Ishikawa (cell line): ENCODE measurements at regions not wholly inside any gene's neighbourhood (a gene's known extent, or its start where the extent isn't known, plus 50 kb on each side); places are given as distances from the start of the nearest gene placed in this dataset.

Source experiments
- EP300 ChIP-seq: IDR thresholded peaks from 2 replicates; pipeline ENCODE4 v1.6.1; 2012; ENCODE audit warnings: borderline replicate concordance
- TF ChIP-seq, protein P1 (sequence below): IDR thresholded peaks from 2 replicates; pipeline ENCODE4 v1.6.1; 2012

DNA sequence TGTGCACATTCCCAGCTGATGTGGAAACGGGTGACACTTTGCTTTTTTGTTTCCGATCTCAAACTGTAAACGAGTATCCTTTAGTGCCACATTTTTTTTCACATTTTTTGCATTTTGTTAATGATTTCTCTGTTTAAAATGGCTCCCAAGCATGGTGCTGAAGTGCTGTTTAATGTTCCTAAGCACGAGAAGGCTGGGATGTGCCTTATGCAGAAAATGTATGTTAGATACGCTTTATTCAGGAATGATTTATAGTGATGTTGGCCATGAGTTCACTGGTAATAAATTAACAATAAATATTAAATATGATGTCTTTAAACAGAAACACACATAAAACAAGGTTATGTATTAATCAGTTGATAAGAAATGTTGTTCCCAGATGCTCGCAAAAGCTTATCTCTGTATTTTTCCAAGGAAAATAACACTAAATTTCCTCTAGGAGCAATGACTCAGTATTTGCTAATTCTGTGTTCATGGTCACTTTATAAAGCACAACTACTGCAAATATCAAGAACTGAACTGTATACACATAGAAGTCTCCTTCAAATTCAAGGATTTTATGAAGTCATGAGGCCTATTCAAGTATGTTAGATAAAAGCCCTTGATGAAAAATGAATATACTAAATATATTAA lies 305.9 kb upstream of the SMIM30 start:
- TF ChIP-seq, protein P1, sequence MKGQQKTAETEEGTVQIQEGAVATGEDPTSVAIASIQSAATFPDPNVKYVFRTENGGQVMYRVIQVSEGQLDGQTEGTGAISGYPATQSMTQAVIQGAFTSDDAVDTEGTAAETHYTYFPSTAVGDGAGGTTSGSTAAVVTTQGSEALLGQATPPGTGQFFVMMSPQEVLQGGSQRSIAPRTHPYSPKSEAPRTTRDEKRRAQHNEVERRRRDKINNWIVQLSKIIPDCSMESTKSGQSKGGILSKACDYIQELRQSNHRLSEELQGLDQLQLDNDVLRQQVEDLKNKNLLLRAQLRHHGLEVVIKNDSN = no peak
- no peak for TF ChIP-seq EP300
